Activated T-helper 17 cell treated with anti-CD3 and anti-CD28 coated beads, Interleukin-2, amount 50 U/mL, for 72 hours (primary cell): ENCODE measurements at regions not wholly inside any gene's neighbourhood (a gene's known extent, or its start where the extent isn't known, plus 50 kb on each side); places are given as distances from the start of the nearest gene placed in this dataset.
"Not testable (repeated sequence)": the region's sequence is repeated elsewhere in the genome, so short reads cannot be mapped to it uniquely, and the experiment has no call there.

Experiments used
- ATAC-seq: fragments of 150-1000 bp; cut with Tn5 transposase; replicated peaks from 2 replicates; pipeline ENCODE4 v1.10.0; 2021; ENCODE audit warnings: mild to moderate bottlenecking, moderate library complexity
- H3K27ac Mint-ChIP-seq: one replicate; pipeline ENCODE4 v1.8.0; 2022; ENCODE audit warnings: mixed read lengths
- H3K27me3 Mint-ChIP-seq: one replicate; pipeline ENCODE4 v1.8.0; 2022; ENCODE audit warnings: mixed read lengths
- H3K36me3 Mint-ChIP-seq: one replicate; pipeline ENCODE4 v1.8.0; 2022; ENCODE audit warnings: low read depth, mild to moderate bottlenecking, mixed read lengths
- H3K4me1 Mint-ChIP-seq: one replicate; pipeline ENCODE4 v1.8.0; 2022; ENCODE audit warnings: mixed read lengths
- H3K4me3 Mint-ChIP-seq: one replicate; pipeline ENCODE4 v1.8.0; 2022; ENCODE audit warnings: mild to moderate bottlenecking, mixed read lengths
- H3K9me3 Mint-ChIP-seq: one replicate; pipeline ENCODE4 v1.8.0; 2022; ENCODE audit warnings: mixed read lengths

DNA sequence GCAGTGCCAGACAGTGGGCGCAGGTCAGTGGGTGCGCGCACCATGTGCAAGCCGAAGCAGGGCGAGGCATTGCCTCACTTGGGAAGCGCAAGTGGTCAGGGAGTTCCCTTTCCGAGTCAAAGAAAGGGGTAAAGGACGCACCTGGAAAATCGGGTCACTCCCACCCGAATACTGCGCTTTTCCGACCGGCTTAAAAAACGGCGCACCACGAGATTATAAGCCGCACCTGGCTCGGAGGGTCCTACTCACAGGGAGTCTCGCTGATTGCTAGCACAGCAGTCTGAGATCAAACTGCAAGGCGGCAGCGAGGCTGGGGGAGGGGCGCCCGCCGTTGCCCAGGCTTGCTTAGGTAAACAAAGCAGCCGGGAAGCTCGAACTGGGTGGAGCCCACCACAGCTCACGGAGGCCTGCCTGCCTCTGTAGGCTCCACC lies 77.9 kb downstream of the NR4A2 start:
- H3K4me3 Mint-ChIP-seq: peak overlapping the region; percentile 15
- H3K9me3 Mint-ChIP-seq, H3K4me1 Mint-ChIP-seq, H3K27ac Mint-ChIP-seq, H3K36me3 Mint-ChIP-seq, ATAC-seq: not testable (repeated sequence)
- peaks cover 16% of the 10 kb centered on the region for H3K27me3 Mint-ChIP-seq

DNA sequence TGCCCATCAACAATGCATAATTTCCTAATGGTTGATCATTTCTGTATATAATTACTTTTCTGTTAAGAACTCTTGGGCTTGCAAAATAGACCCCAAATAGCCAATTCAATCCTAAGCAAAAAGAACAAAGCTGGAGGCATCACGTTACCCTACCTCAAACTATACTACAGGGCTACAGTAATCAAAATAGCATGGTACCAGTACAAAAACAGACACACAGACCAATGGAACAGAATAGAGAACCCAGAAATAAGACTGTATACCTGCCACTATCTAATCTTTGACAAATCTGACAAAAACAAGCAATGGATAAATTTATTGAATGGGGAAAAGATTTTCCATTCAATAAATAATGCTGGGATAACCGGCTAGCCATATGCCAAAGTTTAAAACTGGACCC lies 78.8 kb downstream of the NR4A2 start:
- Mint-ChIP-seq H3K36me3 (no peaks in the 10 kb centered on the region), H3K27ac (no peak overlapping the region), H3K4me3 (peak overlapping the region; percentile 15), H3K4me1 (no peaks in the 10 kb centered on the region), H3K27me3 (peaks cover 16% of the 10 kb centered on the region), H3K9me3 (no peaks in the 10 kb centered on the region)
- no peak for ATAC-seq

DNA sequence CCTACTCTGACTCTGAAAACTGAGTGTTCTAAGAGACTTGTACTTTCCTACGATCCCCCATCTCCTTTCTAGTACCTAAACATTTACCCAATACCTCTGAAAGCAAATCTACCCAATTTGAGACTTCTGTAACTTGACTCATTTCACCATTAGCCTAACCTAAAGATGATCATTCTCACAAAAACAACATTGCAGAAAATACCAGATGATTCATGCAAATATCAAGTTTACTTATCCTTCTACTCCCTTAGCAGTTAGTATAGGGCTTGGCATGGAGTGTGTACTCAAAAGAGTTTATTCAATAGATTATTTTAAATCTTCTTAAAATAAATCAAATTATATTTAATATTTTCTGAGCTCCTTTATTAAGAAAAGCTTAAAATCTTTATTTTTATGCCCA lies 89.6 kb downstream of the NR4A2 start:
- Mint-ChIP-seq H3K27me3 (peaks cover 11% of the 10 kb centered on the region), H3K36me3 (no peaks in the 10 kb centered on the region), H3K4me3 (no peak overlapping the region), H3K27ac (no peak overlapping the region), H3K4me1 (no peaks in the 10 kb centered on the region), H3K9me3 (no peaks in the 10 kb centered on the region)
- ATAC-seq: no peak

DNA sequence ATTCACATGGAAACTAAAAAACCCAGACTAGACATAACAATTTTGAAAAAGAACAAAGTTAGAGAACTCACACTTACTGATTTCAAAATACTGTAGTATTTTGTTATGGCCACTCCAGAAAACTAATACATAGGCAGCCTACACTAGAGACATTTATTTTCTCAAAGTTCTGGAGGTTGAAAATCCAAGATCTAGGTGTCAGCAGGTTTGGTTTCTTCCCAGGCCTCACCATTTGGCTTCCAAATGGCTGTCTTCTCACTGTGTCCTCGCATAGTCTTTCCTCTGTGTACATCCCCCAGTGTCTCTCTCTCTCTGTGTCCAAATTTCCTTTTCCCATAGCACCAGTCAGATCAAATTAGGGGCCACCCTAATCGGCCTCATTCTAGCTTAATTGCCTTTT lies 95.0 kb downstream of the NR4A2 start:
- no peaks in the 10 kb centered on the region for H3K4me1 Mint-ChIP-seq
- no peaks in the 10 kb centered on the region for H3K36me3 Mint-ChIP-seq
- no peaks in the 10 kb centered on the region for H3K9me3 Mint-ChIP-seq
- H3K4me3 Mint-ChIP-seq: no peak overlapping the region
- H3K27ac Mint-ChIP-seq: no peak overlapping the region
- H3K27me3 Mint-ChIP-seq: peaks cover under 1% of the 10 kb centered on the region
- ATAC-seq: no peak

DNA sequence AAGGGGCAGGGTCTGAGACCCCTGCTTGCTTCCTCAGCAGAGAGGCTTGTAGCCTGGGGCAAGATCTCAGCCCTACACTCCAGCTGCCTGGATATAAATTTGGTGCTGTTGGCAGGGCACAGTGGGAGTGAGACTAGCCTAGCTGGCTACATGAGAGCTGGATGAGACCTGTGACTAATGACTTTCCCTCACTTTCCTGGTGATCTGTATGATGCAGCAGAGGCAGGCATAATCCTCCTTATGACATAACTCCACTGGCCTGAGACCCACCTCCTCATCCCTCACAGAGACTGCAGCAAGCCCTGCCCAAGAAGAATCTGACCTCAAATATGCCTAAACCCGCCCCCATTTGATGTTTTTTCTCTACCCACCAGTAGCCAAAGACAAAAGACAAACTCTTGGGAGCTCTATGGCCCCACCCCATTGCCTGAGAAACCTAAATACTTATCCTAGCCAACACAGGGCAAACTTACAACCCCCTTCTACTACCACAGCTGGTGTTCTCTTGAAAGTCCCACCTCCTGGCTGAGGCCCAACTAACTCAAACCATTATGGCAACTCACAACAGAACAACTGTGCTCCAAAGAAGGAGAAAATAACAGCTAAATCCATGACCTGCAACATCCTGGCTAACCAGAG lies 102.7 kb downstream of the NR4A2 start:
- H3K4me1 Mint-ChIP-seq: no peaks in the 10 kb centered on the region
- H3K36me3 Mint-ChIP-seq: no peaks in the 10 kb centered on the region
- no peak overlapping the region for H3K27ac Mint-ChIP-seq
- H3K9me3 Mint-ChIP-seq: peaks cover 5% of the 10 kb centered on the region
- ATAC-seq: no peak
- peaks cover 4% of the 10 kb centered on the region for H3K27me3 Mint-ChIP-seq
- H3K4me3 Mint-ChIP-seq: no peak overlapping the region

DNA sequence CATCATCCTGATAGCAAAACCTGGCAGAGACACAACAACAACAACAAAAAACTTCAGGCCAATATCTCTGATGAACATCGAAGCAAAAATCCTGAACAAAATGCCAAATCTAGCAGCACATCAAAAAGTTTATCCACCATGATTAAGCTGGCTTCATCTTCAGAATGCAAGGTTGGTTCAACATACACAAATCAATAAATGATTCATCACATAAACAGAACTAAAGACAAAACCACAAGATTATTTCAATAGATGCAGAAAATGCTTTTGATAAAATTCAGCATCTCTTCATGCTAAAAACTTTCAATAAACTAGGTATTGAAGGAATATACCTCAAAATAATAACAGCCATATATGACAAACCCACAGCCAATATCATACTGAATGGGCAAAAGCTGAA lies 109.2 kb downstream of the NR4A2 start:
- not testable (repeated sequence) for H3K36me3 Mint-ChIP-seq, H3K4me3 Mint-ChIP-seq, H3K4me1 Mint-ChIP-seq, ATAC-seq, H3K27ac Mint-ChIP-seq
- H3K27me3 Mint-ChIP-seq: peaks cover 22% of the 10 kb centered on the region
- peaks cover 19% of the 10 kb centered on the region for H3K9me3 Mint-ChIP-seq

DNA sequence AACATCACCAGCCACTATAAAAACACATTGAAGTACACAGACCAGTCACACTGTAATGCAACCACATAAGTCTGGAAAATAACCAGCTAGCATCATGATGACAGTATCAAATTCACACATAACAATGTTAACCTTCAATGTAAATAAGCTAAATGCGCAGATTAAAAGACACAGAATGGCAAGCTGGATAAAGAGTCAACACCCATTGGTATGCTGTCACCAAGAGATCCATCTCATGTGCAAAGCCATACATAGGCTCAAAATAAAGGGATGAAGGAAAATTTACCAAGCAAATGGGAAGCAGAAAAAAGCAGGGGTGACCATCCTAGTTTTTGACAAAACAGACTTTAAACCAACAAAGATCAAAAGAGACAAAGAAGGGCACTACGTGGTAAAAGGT lies 110.8 kb downstream of the NR4A2 start:
- Mint-ChIP-seq H3K27me3 (peaks cover 18% of the 10 kb centered on the region), H3K27ac (no peak overlapping the region), H3K4me3 (no peak overlapping the region), H3K4me1 (no peaks in the 10 kb centered on the region), H3K36me3 (no peaks in the 10 kb centered on the region), H3K9me3 (peaks cover 19% of the 10 kb centered on the region)
- no peak for ATAC-seq

DNA sequence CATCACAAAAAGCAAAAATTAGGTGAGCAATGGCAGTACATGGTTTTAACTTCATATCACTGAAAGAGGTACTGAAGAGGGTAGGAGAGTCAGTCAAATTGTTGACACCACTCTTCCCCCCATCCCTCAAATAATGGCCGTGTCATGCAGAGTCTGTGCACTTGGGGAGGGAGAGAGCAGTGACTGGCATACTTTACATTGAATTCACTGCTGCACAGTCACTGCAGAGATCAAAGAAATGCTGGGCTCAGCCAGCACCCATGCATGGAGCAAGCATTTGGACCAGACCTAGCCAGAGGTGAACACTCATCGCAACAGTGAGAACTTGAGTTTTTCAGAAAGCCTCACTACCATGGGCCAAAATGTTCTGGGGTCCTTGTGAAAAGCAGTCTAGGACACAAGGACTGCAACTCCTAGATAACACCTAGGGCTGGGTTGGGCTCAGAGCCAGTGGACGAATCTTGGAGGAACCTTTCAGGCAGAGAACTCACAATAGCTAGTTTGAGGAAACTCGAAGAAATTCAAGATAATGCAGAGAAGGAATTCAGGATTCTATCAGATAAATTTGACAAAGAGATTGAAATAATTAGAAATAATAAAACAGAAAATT lies 112.9 kb downstream of the NR4A2 start:
- Mint-ChIP-seq H3K4me1 (no peaks in the 10 kb centered on the region), H3K9me3 (peaks cover 19% of the 10 kb centered on the region), H3K27me3 (peaks cover 25% of the 10 kb centered on the region), H3K4me3 (no peak overlapping the region), H3K36me3 (no peaks in the 10 kb centered on the region), H3K27ac (no peak overlapping the region)
- no peak for ATAC-seq

DNA sequence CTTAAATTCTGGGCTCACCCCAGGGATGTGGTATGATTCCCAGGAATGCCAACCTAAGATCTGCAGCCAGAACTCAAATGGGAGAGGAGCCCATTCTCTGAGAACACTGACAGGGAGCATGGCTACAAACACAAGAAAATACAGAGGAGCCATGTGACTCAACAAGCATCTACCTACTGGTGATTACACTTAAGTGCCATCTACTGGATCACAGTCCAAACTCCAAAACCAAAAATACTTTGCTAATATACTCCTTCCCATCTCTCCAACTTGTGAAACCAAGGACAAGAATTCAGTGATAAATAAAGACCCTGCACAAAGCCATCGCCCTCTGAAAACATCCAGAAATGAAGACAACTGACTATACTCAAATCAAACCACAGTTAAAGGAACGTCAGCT lies 116.9 kb downstream of the NR4A2 start:
- Mint-ChIP-seq H3K27ac (no peak overlapping the region), H3K4me1 (no peaks in the 10 kb centered on the region), H3K9me3 (no peaks in the 10 kb centered on the region), H3K27me3 (peaks cover 16% of the 10 kb centered on the region), H3K36me3 (no peaks in the 10 kb centered on the region), H3K4me3 (no peak overlapping the region)
- ATAC-seq: no peak

DNA sequence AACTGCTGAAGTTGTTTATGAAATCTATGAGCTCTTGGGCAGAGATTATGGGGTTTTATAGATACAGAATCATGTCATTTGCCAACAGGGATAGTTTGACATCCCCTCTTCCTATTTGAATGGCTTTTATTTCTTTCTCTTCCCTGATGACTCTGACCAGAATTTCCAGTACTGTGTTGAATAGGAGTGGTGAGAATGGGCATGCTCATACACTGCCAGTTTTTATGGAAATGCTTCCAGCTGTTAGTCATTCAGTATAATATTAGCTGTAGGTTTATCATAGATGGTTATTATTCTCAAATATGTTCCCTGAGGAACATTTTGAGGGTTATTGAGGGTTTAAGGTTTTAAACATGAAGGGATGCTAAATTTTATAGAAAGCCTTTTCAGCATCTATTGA lies 121.2 kb downstream of the NR4A2 start:
- no peaks in the 10 kb centered on the region for H3K4me1 Mint-ChIP-seq
- H3K4me3 Mint-ChIP-seq: no peak overlapping the region
- H3K27me3 Mint-ChIP-seq: peaks cover 21% of the 10 kb centered on the region
- H3K9me3 Mint-ChIP-seq: no peaks in the 10 kb centered on the region
- no peaks in the 10 kb centered on the region for H3K36me3 Mint-ChIP-seq
- H3K27ac Mint-ChIP-seq: no peak overlapping the region
- no peak for ATAC-seq

DNA sequence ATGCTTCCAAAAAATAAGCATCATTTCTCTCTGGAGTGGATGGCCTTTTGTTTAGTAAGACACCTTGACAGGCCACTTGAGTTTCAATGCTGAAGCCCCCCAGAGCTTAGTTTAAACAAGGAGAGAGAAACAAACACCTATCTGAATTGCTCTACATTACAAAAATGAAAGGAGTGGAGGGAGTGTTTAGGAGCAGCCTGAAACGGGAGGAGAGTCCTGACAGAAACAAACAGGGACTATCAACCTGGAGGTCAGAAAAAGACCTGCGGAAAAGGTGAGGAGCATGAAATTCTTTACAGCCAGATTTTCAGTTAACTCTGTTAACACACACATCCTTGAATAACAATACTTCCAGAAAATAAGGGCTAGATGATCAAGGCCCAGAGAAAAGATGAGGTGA lies 126.2 kb downstream of the NR4A2 start:
- no peaks in the 10 kb centered on the region for H3K9me3 Mint-ChIP-seq
- no peaks in the 10 kb centered on the region for H3K36me3 Mint-ChIP-seq
- H3K4me3 Mint-ChIP-seq: no peak overlapping the region

DNA sequence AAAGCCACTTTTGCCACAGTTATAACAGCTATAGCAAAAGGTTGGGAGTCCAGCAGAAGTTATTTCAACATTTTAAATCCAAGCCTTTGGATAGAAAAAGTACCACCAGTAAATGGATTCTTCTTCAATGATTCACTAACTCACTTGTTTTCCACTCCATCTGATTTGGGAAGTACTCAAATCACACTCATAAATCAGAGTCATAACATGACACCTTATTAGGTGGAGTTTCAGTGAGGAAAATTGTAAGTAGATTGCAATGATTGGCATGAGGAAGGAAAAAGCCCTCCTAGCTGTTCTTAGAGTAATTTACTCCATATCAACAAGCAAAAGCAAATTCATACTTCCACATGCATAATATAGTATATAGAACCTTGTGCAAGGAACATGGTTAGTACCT lies 132.9 kb downstream of the NR4A2 start:
- Mint-ChIP-seq H3K27me3 (peaks cover 11% of the 10 kb centered on the region), H3K4me3 (no peak overlapping the region), H3K4me1 (no peaks in the 10 kb centered on the region), H3K27ac (no peak overlapping the region), H3K36me3 (no peaks in the 10 kb centered on the region), H3K9me3 (no peaks in the 10 kb centered on the region)
- no peak for ATAC-seq

More for the DNA sequence above, 126.2 kb downstream of the NR4A2 start:
- no peaks in the 10 kb centered on the region for H3K4me1 Mint-ChIP-seq
- H3K27ac Mint-ChIP-seq: no peak overlapping the region
- no peak for ATAC-seq
- peaks cover 9% of the 10 kb centered on the region for H3K27me3 Mint-ChIP-seq

DNA sequence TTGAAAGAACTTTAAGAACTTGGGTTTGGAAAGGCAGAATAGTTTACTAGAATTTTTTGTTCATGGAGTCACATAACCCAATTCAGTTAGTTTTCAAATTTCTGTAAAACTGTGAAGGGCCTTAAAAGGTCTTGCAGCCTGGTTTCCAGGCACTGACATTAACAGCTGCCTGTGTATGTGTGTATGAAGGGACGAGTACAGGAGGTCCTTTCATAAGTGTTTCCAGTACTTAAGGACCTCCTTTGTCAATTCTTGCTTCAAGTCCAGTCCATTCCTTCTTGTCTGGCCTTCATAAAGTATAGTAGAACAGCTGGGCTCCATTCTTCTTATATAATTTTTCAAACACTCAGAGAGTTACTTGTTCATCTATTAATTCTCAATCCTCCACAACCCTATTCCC lies 136.5 kb downstream of the NR4A2 start:
- no peak overlapping the region for H3K27ac Mint-ChIP-seq
- no peak overlapping the region for H3K4me3 Mint-ChIP-seq
- peaks cover 7% of the 10 kb centered on the region for H3K27me3 Mint-ChIP-seq
- H3K4me1 Mint-ChIP-seq: peaks cover 5% of the 10 kb centered on the region
- H3K36me3 Mint-ChIP-seq: no peaks in the 10 kb centered on the region
- no peaks in the 10 kb centered on the region for H3K9me3 Mint-ChIP-seq
- no peak for ATAC-seq

DNA sequence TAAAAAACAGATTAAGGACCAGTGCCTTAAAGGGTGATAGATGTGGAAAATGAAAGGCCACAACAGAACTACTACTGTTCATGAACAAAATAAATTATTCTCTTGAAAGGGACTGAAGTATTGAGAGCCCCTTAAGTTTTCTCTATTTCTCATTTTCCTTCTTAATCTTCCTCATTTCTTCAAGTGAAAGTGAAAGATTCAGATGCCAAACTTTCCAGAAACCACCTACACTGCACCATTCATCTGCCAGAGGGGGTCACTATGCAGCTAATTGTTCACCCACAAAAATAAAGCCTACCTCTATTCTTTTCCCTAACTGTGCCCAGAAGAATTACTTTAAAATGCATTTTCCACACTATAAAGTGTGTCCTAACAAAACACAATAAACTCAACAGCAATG lies 140.1 kb downstream of the NR4A2 start:
- Mint-ChIP-seq H3K27me3 (peaks cover 2% of the 10 kb centered on the region), H3K4me1 (peaks cover 5% of the 10 kb centered on the region)
- peak; percentile 29 for ATAC-seq

DNA sequence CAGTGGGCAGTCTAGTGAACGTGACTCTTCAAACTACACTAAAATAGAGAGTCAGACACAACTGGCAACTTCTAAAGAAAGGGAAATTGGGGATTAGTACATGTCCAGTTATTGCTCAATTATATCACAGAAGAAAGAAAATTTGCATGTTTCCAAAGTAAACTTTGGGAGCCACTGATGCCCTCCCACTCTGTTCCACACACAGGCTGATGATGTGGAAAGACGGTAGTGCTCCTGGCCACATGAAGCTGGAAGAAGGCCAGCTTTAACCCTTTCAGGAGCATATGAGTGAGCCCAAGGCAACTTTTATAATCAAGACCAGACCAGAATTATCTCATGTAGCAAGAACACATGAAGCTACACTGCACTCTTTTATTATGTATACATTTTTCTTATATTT lies 141.0 kb downstream of the NR4A2 start:
- Mint-ChIP-seq H3K27me3 (no peaks in the 10 kb centered on the region), H3K4me1 (peaks cover 5% of the 10 kb centered on the region), H3K36me3 (no peaks in the 10 kb centered on the region), H3K9me3 (no peaks in the 10 kb centered on the region), H3K27ac (no peak overlapping the region), H3K4me3 (no peak overlapping the region)
- ATAC-seq: no peak

More for the DNA sequence above, 140.1 kb downstream of the NR4A2 start:
- H3K27ac Mint-ChIP-seq: no peak overlapping the region
- H3K4me3 Mint-ChIP-seq: no peak overlapping the region
- H3K9me3 Mint-ChIP-seq: no peaks in the 10 kb centered on the region
- H3K36me3 Mint-ChIP-seq: no peaks in the 10 kb centered on the region
